Right lobe of liver (tissue), 6 donors: ENCODE measurements at regions not wholly inside any gene's neighbourhood (a gene's known extent, or its start where the extent isn't known, plus 50 kb on each side); places are given as distances from the start of the nearest gene placed in this dataset.

Source experiments
- ATAC-seq, 4 donors: fragments of 200-7000 bp; cut with Tn5 transposase; one replicate each; pipeline ENCODE4 v1.9.1; 2020; ENCODE audit warnings: mild to moderate bottlenecking in 4 of 4, moderate library complexity in 4 of 4
- DNase-seq, 3 donors: peaks; one replicate each; pipeline ENCODE4 v3.0.0-alpha.2; 2020
- H3K27ac ChIP-seq, 3 donors: fragments of 200-600 bp; one replicate each; pipeline ENCODE4 v1.8.0; 2022
- H3K27me3 ChIP-seq, 2 donors: fragments of 200-600 bp; one replicate each; pipeline ENCODE4 v1.8.0; 2022
- H3K36me3 ChIP-seq, 4 donors: fragments of 200-600 bp; sonication (generic) in 1 of 4; one replicate each; pipeline versions ENCODE4 v1.5.1 to v1.8.0; 2017 to 2022; ENCODE audit warnings: control low read depth in 1 of 4
- H3K4me1 ChIP-seq, 4 donors: fragments of 200-600 bp; sonication (generic) in 1 of 4; one replicate each; pipeline versions ENCODE4 v1.5.1 to v1.8.0; 2017 to 2022; ENCODE audit warnings: control low read depth in 1 of 4
- H3K4me3 ChIP-seq, 3 donors: fragments of 200-600 bp; one replicate each; pipeline ENCODE4 v1.8.0; 2022
- H3K9me3 ChIP-seq, 4 donors: fragments of 200-600 bp; sonication (generic) in 1 of 4; one replicate each; pipeline versions ENCODE4 v1.5.1 to v1.8.0; 2017 to 2022; ENCODE audit warnings: control low read depth in 1 of 4
- POLR2A ChIP-seq: fragments of 450-650 bp; IDR thresholded peaks from one replicate; pipeline ENCODE4 v1.6.1; 2017; ENCODE audit warnings: antibody characterized with exemption, mild to moderate bottlenecking
- WGBS: methylation state at CpG from one replicate; pipeline ENCODE4 v1.1.6; 2018; ENCODE audit warnings: low coverage, low lambda C conversion rate; ENCODE audit not compliant: insufficient coverage; ENCODE audit errors: missing lambda C conversion rate; 5-methylcytosine and 5-hydroxymethylcytosine counted together
- intact Hi-C, 2 donors: fragments of 100-400 bp; cut with DNase I; formaldehyde crosslinking; loops; one replicate each; pipeline versions ENCODE4 v1.11.2 to v1.14.1; 2022
- TF ChIP-seq, protein P1 (sequence below), 4 donors: fragments of 200-600 bp in 3 of 4; fragments of 450-650 bp in 1 of 4; IDR thresholded peaks; one replicate each; pipeline versions ENCODE4 v1.5.1 to v1.8.0; 2016 to 2022; ENCODE audit warnings: antibody characterized with exemption in 4 of 4, mild to moderate bottlenecking in 2 of 4
- donor health status: DM: no; HTN: yes; CAD: no.
- donor health status: DM: no; HTN: no; CAD: no.
- donor health status: DM: no; HTN: no; CAD: no.
- donor health status: DM: no; HTN: yes; CAD: no.
- donor health status: DM: no; HTN: yes; CAD: no.

- Histone ChIP-seq H3K4me1 (no peaks in the 10 kb centered on the region), H3K4me3 (no peak overlapping the region), H3K27ac (no peak overlapping the region), H3K27me3 (no peaks in the 10 kb centered on the region), H3K9me3 (no peaks in the 10 kb centered on the region), H3K36me3 (no peaks in the 10 kb centered on the region)
- no peak for TF ChIP-seq POLR2A
- TF ChIP-seq, protein P1, sequence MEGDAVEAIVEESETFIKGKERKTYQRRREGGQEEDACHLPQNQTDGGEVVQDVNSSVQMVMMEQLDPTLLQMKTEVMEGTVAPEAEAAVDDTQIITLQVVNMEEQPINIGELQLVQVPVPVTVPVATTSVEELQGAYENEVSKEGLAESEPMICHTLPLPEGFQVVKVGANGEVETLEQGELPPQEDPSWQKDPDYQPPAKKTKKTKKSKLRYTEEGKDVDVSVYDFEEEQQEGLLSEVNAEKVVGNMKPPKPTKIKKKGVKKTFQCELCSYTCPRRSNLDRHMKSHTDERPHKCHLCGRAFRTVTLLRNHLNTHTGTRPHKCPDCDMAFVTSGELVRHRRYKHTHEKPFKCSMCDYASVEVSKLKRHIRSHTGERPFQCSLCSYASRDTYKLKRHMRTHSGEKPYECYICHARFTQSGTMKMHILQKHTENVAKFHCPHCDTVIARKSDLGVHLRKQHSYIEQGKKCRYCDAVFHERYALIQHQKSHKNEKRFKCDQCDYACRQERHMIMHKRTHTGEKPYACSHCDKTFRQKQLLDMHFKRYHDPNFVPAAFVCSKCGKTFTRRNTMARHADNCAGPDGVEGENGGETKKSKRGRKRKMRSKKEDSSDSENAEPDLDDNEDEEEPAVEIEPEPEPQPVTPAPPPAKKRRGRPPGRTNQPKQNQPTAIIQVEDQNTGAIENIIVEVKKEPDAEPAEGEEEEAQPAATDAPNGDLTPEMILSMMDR (IDR thresholded peaks at IDR 0.05) = no peak
- no peak for DNase-seq
- no peak for ATAC-seq
- intact Hi-C loops = no loop called here
- 60% methylated on average over 3 of the region's 3 CpGs for WGBS
Measured at GRCh38 chrX:128334821-128335220, 282.6 kb upstream of the ACTRT1 start.

- DNase-seq = no peak
- ATAC-seq = no peak
Measured at GRCh38 chrX:128310912-128311311, 258.7 kb upstream of the ACTRT1 start.

GRCh38 chrX:128309311-128309710 is 257.1 kb upstream of the ACTRT1 start:
- ATAC-seq (no peak), DNase-seq (no peak)
- H3K27me3 ChIP-seq = no peaks in the 10 kb centered on the region
- intact Hi-C loops = no loop called here
- H3K4me3 ChIP-seq = no peak overlapping the region
- H3K4me1 ChIP-seq = no peaks in the 10 kb centered on the region
- no peak overlapping the region for H3K27ac ChIP-seq
- H3K36me3 ChIP-seq = no peaks in the 10 kb centered on the region
- no peaks in the 10 kb centered on the region for H3K9me3 ChIP-seq
- WGBS = 25% methylated on average over 1 of the region's 1 CpG
- TF ChIP-seq POLR2A = no peak
- TF ChIP-seq, protein P1 (IDR thresholded peaks at IDR 0.05) = no peak

More at GRCh38 chrX:128310912-128311311, 258.7 kb upstream of the ACTRT1 start:
- WGBS = 15% methylated on average over 1 of the region's 3 CpGs
- no peaks in the 10 kb centered on the region for H3K4me1 ChIP-seq
- TF ChIP-seq, protein P1 (IDR thresholded peaks at IDR 0.05) = no peak
- no peak for TF ChIP-seq POLR2A
- H3K4me3 ChIP-seq = no peak overlapping the region
- no peaks in the 10 kb centered on the region for H3K36me3 ChIP-seq
- H3K27ac ChIP-seq = no peak overlapping the region
- intact Hi-C loops = no loop called here
- H3K27me3 ChIP-seq = no peaks in the 10 kb centered on the region
- no peaks in the 10 kb centered on the region for H3K9me3 ChIP-seq

GRCh38 chrX:128294198-128294597 is 242.0 kb upstream of the ACTRT1 start:
- Histone ChIP-seq H3K27ac (no peak overlapping the region), H3K4me3 (no peak overlapping the region), H3K27me3 (no peaks in the 10 kb centered on the region), H3K36me3 (no peaks in the 10 kb centered on the region), H3K9me3 (peaks cover 0 to 4% (median 0%) of the 10 kb centered on the region in 4 donors), H3K4me1 (no peaks in the 10 kb centered on the region)
- intact Hi-C loops = no loop called here
- no peak for TF ChIP-seq POLR2A
- TF ChIP-seq, protein P1 (IDR thresholded peaks at IDR 0.05) = no peak
- 83% methylated on average over 1 of the region's 3 CpGs for WGBS
- no peak for ATAC-seq
- DNase-seq = no peak

GRCh38 chrX:128287693-128288092 is 235.5 kb upstream of the ACTRT1 start:
- Histone ChIP-seq H3K27ac (no peak overlapping the region), H3K27me3 (no peaks in the 10 kb centered on the region), H3K4me1 (no peaks in the 10 kb centered on the region), H3K36me3 (no peaks in the 10 kb centered on the region), H3K4me3 (no peak overlapping the region), H3K9me3 (peaks cover 0 to 4% (median 0%) of the 10 kb centered on the region in 4 donors)
- DNase-seq (no peak), ATAC-seq (no peak)
- no peak for TF ChIP-seq POLR2A
- TF ChIP-seq, protein P1 (IDR thresholded peaks at IDR 0.05) = no peak
- intact Hi-C loops = no loop called here
- 60% methylated on average over 1 of the region's 1 CpG for WGBS
